Femur (tissue), 1 donor: ENCODE measurements at regions not wholly inside any gene's neighbourhood (a gene's known extent, or its start where the extent isn't known, plus 50 kb on each side); places are given as distances from the start of the nearest gene placed in this dataset.
A peak's percentile ranks its signal among the peaks of the same experiment; 100 is the strongest.
"Not testable (repeated sequence)": the region's sequence is repeated elsewhere in the genome, so short reads cannot be mapped to it uniquely, and the experiment has no call there.

Experiments used
- DNase-seq: peaks from one replicate; pipeline ENCODE4 v3.0.0-alpha.2; 2017

GRCh38 chr13:81080911-81081454, 740.1 kb upstream of the SPRY2 start:
- no peak for DNase-seq

- DNase-seq: no peak
Measured at GRCh38 chr13:81078048-81078447, 737.1 kb upstream of the SPRY2 start.

DNA sequence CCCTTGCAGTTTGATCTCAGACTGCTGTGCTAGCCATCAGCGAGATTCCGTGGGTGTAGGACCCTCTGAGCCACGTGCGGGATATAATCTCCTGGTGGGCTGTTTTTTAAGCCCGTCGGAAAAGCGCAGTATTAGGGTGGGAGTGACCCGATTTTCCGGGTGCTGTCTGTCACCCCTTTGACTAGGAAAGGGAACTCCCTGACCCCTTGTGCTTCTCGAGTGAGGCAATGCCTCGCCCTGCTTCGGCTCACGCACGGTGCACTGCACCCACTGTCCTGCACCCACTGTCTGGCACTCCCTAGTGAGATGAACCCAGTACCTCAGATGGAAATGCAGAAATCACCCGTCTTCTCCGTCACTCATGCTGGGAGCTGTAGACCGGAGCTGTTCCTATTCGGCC, 728.9 kb upstream of the SPRY2 start:
- not testable (repeated sequence) for DNase-seq

- DNase-seq: no peak
Measured at GRCh38 chr13:81058916-81059290, 718.0 kb upstream of the SPRY2 start.

DNA sequence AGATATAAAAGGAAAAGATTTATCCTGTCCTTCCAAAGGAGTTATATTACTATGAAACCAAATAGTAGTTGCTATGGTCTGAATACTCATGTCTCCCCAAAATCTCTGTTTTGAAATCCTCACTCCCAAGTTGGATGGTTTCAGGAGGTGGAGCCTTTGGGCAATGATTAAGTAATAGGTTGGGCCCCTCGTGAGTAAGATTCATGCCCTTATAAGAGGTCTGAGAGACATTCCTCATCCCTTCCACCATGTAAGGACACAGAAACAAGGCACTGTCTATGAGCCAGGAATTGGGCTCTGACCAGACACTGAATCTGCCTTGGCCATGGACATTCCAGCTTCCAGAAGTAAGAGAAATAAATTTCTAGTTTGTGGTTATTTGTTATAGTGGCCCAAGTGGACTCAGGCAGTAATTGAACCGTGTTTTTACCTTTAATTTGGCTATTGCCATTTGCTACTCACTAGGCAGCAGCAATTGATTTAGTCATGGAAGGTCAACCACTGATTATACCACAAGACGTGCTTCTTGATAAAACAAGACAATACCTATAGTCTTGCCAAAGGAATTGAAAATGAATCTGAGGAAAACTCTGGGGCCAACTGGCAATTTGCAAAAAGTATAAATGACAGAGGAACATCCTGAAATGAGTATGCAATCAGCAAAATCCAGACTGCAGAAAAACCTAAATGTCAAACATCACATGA, 717.4 kb upstream of the SPRY2 start:
- DNase-seq: no peak

GRCh38 chr13:81051873-81052272, 710.9 kb upstream of the SPRY2 start:
- DNase-seq: no peak

- no peak for DNase-seq
Measured at GRCh38 chr13:81048026-81048461, 707.1 kb upstream of the SPRY2 start.

GRCh38 chr13:81041761-81042160, 700.8 kb upstream of the SPRY2 start:
- DNase-seq: no peak

DNA sequence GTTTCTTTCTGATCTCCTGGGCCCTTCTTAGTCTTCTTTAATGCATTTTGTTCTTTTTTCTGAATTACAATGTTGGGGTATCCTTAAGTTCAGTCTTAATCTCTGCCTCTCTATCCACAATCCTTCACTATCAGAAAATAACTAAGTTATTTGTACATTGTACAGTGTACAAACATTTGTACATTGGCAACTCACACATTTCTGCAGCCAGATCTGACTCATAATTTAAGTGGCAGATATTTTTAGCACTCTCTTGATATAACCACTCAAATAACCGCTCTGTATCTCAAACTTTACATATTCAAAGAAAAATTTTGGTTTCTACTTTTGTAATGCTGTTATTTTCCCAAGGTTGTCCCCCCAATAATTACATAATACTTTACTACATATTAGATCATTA, 691.1 kb upstream of the SPRY2 start:
- no peak for DNase-seq

DNA sequence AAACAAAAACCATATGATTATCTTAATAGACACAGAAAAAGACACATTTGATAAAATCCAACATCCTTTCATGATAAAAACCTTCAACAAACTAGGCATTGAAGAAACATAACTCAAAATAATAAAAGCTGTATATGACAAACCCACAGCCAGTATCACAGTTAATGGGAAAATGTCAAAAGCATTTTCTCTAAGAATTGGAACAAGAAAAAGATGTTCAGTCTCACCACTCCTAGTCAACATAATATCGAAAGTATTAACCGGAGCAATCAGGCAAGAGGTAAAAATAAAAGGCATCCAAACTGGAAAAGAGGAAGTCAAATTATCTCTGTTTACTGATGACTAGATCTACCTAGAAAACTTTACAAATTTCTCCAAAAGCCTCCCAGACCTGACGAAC, 684.2 kb upstream of the SPRY2 start:
- DNase-seq: no peak

GRCh38 chr13:81021284-81021840, 680.4 kb upstream of the SPRY2 start:
- no peak for DNase-seq

GRCh38 chr13:81020010-81020409, 679.1 kb upstream of the SPRY2 start:
- no peak for DNase-seq

DNA sequence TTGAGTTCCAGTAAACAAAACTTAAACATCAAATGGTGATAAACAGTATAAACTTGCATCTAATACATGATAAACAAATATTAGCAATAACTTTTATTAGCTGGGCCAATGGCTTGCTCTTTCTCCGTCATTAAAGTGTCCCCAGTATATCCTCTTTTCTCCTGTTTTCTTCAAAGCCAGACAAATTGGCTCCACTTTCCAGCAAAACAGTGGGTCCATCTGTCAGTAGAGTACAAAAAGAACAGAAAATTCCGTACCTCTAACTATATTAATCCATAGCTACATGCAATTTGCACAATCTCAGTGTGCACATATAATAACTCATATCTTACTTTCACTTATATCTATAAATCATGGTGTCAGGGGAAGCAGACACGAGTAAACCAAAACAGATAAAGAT, 678.0 kb upstream of the SPRY2 start:
- DNase-seq: no peak

DNA sequence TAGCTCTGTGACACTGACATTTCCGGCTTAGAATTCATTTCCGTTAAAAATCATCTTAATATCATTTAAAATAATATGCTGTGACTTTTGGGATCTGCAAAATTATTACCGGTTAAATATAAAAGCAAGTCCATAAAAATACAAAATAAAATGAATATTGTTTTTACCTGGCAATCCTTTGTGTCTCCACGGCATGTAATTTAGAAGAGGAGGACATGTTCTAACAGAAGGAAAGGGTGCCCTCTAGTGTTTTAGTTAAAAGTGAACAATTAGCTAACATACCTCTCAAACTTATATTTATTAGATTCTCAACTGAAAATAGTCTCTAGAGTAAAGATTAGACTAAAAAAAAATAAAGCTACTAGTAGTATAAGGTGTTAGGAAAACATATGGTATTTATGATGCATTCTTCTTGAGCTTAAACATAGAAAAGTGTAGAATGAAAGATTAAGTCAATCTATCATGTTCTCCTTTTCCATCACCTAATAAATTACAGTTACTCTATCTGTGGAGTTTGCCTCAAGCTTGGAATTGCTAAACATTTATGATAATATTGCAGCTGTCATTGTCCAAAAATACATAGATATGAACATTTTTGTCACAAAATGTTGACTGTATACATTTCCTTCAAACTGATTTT, 676.7 kb upstream of the SPRY2 start:
- DNase-seq: no peak

GRCh38 chr13:81012031-81012430, 671.1 kb upstream of the SPRY2 start:
- no peak for DNase-seq

- no peak for DNase-seq
Measured at GRCh38 chr13:81001828-81002385, 661.0 kb upstream of the SPRY2 start.

- not testable (repeated sequence) for DNase-seq
Measured at GRCh38 chr13:80998603-80999002, 657.7 kb upstream of the SPRY2 start.

DNA sequence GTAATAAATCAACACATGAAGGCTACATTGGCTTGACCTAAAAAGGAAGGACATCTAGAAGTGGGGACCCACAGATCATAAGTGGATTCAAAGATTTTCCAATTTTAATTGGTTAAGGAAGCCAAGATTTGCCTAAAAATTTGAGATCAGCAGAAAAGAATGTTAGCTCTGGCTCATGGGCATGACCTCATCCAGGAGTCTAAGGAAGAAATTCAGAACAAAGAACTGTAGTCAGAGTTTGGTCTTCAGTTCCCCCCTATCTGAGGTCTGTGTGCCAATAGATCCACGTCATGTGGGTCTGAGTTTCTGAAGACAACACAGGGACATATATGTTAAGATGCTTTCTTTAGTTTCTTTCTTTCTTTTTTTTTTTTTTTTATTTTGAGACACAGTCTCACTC, 648.8 kb upstream of the SPRY2 start:
- DNase-seq: no peak

DNA sequence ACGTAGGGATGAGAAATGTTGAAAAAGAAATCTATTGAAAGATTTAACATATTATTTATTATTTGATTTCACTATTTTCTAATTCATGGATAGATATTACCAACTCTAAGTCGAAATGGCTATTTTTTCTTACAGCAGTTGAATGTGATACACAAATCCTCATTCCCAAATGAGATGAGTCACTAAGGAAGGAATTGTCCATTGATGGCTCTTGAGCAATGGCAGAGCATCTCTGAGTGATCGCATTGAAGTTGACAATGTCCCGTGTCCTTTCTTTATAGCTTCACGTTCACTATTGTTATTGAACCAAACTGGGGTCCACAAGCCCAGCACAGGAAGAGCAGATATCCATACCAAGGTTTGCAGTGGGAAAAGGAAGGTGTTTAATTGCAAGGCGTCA, 648.3 kb upstream of the SPRY2 start:
- no peak for DNase-seq

DNA sequence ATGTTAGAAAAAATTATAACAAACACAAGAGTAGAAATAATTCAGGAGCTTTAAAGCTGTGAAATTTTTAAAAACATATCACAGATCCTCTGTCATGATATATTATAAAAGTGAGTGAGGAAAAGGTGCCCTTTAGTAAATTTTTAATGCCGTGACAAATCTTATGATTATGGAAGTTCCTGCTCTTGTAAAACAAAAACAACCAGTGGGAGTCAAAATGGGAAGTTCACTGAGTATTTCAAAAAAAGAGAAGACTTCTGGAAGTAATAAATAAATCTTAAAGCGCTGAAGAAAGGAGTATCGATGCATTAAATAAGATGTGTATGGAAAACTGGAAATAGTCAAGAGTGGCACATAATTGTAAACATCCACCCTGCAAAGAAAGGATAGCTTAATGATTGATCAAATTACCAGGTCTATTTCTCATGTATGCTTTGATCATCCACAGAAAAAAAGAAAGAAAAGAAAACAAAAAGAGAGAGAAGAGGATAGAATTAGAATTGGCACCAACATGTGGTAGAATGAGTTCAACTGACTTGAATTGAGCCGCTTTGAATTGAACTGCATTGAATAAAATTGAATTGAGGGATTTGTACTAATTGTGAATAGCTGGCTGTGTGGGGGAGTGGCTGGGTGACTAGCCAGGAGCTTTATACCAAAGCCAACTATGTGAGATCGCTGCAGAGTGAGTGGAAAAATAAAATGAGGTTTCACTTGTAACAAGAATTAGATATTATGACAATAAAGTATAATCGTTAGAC, 647.6 kb upstream of the SPRY2 start:
- DNase-seq: no peak

DNA sequence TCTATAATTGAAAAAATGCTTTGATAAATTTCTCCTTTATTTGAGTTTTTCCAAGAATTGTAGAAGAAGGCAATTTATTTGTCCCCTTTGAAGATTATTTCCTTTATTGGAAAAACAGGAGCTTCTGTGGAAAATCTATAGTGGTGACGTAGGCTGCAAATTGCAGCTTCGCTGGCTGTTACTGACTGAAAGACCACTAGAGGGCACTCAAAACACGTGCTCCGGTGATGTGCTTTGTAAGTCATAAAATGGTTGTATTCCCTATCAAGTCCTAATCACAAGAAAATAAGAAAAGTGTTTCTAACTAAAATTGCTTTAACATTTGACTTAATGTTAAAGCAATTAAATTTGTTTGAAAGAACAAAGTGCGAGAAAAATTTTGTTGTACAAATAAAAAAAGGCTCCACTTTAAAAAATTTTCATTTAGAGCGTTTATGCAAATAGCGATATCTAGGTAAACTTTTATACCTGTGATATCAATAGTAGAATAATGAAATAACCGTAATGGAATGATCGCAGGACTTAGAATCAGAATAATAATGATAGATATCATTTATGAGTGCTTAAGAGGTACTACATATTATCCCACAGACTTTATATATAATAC, 638.2 kb upstream of the SPRY2 start:
- DNase-seq: peak; percentile 43

DNA sequence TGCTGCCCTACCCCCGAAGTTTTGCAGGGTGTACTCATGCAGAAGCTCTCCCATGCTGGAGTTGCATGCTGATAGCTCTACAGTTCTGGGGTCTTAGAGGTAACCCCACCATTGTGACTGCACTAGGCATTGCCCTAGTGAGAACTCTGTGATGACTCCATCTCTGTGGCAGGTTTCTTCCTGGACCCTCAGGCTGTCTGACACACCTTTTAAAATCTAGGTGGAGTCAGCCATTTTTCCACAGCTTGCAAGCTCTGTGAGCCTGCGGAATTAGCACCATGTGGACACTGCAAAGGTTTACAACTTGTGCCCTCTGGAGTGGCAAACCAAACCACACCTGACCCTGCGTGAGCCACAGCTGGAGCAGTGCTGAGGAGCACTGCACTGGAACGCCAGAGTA, 636.2 kb upstream of the SPRY2 start:
- no peak for DNase-seq

GRCh38 chr13:80975903-80976302, 635.0 kb upstream of the SPRY2 start:
- DNase-seq: no peak
